ENCODE measurements at regions not wholly inside any gene's neighbourhood (a gene's known extent, or its start where the extent isn't known, plus 50 kb on each side); places are given as distances from the start of the nearest gene placed in this dataset.

DNA sequence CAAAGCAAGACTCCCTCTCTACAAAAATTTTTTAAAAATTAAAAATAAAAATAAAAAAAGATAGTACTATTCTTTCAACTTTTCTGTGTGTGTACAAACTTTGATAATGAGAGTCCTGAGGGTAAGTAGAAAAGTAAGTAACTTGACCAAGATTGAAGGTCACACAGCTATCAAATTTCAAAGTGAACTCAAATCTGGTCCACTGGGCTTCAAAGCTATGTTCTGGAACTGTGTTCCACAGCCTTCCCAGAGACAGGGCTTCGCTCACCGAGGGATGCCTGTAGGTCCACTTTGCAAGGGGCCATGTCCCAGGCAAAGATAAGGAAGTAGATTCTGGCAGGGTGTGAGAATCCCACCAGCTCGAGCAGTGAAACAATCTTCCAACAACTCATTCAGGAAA, 56.3 kb upstream of the TNRC6A start:
- Mint-ChIP-seq H3K36me3 (no peaks in the 10 kb centered on the region), H3K27ac (no peak overlapping the region), H3K9me3 (no peaks in the 10 kb centered on the region), H3K4me3 (no peak overlapping the region), H3K4me1 (peaks cover 16% of the 10 kb centered on the region), H3K27me3 (ENCODE audit: low read depth) (peaks cover 3% of the 10 kb centered on the region)
- TF ChIP-seq, protein P1, sequence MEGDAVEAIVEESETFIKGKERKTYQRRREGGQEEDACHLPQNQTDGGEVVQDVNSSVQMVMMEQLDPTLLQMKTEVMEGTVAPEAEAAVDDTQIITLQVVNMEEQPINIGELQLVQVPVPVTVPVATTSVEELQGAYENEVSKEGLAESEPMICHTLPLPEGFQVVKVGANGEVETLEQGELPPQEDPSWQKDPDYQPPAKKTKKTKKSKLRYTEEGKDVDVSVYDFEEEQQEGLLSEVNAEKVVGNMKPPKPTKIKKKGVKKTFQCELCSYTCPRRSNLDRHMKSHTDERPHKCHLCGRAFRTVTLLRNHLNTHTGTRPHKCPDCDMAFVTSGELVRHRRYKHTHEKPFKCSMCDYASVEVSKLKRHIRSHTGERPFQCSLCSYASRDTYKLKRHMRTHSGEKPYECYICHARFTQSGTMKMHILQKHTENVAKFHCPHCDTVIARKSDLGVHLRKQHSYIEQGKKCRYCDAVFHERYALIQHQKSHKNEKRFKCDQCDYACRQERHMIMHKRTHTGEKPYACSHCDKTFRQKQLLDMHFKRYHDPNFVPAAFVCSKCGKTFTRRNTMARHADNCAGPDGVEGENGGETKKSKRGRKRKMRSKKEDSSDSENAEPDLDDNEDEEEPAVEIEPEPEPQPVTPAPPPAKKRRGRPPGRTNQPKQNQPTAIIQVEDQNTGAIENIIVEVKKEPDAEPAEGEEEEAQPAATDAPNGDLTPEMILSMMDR (IDR thresholded peaks at IDR 0.05; ENCODE audit: unreplicated experiment): no peak
- no peak for DNase-seq (ENCODE audit: low spot score in 2 of 2, unreplicated experiment in 2 of 2)

DNA sequence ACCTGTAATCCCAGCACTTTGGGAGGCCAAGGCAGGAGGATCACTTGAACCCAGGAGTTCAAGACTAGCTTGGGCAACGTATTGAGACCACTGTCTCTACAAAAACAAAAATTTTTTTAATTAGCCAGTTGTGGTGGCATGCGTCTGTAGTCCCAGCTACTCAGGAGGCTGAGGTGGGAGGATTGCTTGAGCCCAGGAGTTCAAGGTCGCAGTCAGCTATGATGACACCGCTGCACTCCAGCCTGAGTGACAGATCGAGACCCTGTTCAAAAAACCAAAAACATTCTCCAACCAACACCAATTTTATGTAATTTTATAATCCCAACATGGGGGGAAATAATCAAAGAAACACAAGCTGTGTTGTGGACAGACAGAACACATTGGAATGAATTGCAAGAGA, 54.6 kb upstream of the TNRC6A start:
- H3K36me3 Mint-ChIP-seq: no peaks in the 10 kb centered on the region
- no peaks in the 10 kb centered on the region for H3K9me3 Mint-ChIP-seq
- no peak for DNase-seq (ENCODE audit: low spot score in 2 of 2, unreplicated experiment in 2 of 2)
- TF ChIP-seq, protein P1 (IDR thresholded peaks at IDR 0.05; ENCODE audit: unreplicated experiment): no peak
- no peak overlapping the region for H3K27ac Mint-ChIP-seq
- no peak overlapping the region for H3K4me3 Mint-ChIP-seq
- peaks cover 8% of the 10 kb centered on the region for H3K4me1 Mint-ChIP-seq
- H3K27me3 Mint-ChIP-seq (ENCODE audit: low read depth): peaks cover 3% of the 10 kb centered on the region

DNA sequence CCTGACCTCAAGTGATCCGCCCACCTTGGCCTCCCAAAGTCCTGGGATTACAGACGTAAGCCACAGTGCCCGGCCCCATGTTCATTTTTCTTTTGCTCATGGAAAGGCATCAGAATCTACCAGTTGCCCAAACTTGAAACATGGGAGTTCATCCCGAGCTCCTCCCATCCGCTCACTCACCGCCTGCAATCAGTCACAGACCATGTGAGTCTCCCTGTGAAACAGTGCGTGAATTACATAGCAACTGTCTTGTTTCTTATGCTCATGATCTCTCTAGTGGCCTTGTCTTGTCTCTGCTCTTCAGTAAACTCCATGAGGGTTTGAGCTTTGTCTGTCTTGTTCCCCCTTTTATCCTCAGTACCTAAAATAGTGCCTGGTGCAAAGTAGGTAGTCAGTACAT, 52.1 kb upstream of the TNRC6A start:
- Mint-ChIP-seq H3K4me1 (peaks cover 4% of the 10 kb centered on the region), H3K36me3 (no peaks in the 10 kb centered on the region), H3K27ac (no peak overlapping the region), H3K4me3 (no peak overlapping the region), H3K27me3 (ENCODE audit: low read depth) (no peaks in the 10 kb centered on the region), H3K9me3 (no peaks in the 10 kb centered on the region)
- DNase-seq (ENCODE audit: low spot score in 2 of 2, unreplicated experiment in 2 of 2): no peak
- TF ChIP-seq, protein P1 (IDR thresholded peaks at IDR 0.05; ENCODE audit: unreplicated experiment): no peak

Measured in mesothelial cell of epicardium (in vitro differentiated cells).